ENCODE measurements at regions not wholly inside any gene's neighbourhood (a gene's known extent, or its start where the extent isn't known, plus 50 kb on each side); places are given as distances from the start of the nearest gene placed in this dataset.

DNA sequence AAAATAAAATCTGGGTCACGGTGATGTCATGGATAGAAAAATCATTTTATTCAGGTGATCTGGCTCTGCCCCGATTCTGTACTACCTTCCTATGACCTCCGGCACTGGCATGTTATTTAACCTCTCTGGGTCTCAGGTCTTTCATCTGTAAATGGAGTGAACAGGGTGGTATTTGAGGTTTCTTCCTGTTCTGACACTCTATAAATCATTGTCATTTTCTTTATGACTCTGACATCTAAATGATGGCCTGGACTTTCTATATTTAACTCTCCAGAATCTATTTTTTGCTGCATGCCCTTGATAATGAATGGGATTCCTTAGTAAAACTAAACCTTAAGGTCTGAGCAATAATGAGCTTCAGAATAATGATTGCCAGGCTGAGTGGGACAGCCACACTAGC lies 422.0 kb upstream of the CNKSR2 start:
- intact Hi-C loops (cut with micrococcal nuclease) = no loop called here
- ChIA-PET CTCF (ENCODE audit: low intra/inter-chr PET ratio) (no interaction called here), POLR2A (interaction anchor here (0.7 kb wide), 1 partner anchor 57 kb away, joined by 3 read pairs; no protein-coding TSS in a partner anchor)
- FAIRE-seq = no peak
- 6% methylated on average over 3 of the region's 3 CpGs for WGBS (ENCODE audit: insufficient coverage, low coverage, missing lambda C conversion rate)
- Histone ChIP-seq H3K36me3 (ENCODE audit: control insufficient read depth, insufficient read depth, low read length) (no peaks in the 10 kb centered on the region), H3K9me3 (replicated peaks; ENCODE audit: control insufficient read depth, insufficient read depth, low read depth, low read length) (no peaks in the 10 kb centered on the region), H3K4me1 (replicated peaks in 1 of 2; ENCODE audit: control insufficient read depth in 2 of 2, insufficient read depth in 2 of 2, low read length in 2 of 2) (no peaks in the 10 kb centered on the region), H3K4me2 (ENCODE audit: insufficient read depth, low read length) (no peak overlapping the region), H4K20me1 (replicated peaks; ENCODE audit: control insufficient read depth, insufficient read depth, low read length) (no peaks in the 10 kb centered on the region), H3K79me2 (ENCODE audit: control insufficient read depth, insufficient read depth, low read length) (no peaks in the 10 kb centered on the region), H3K9ac (ENCODE audit: insufficient read depth in 1 of 2, low read depth in 2 of 2, low read length in 2 of 2) (no peak overlapping the region), H3K9me1 (ENCODE audit: control insufficient read depth, insufficient read depth, low read length) (no peaks in the 10 kb centered on the region), H3K4me3 (no peak overlapping the region), H3K27me3 (ENCODE audit: control insufficient read depth in 2 of 2, insufficient read depth in 2 of 2, low read length in 2 of 2) (no peaks in the 10 kb centered on the region), H2AFZ (ENCODE audit: low read depth, low read length) (no peak overlapping the region), H3K27ac (ENCODE audit: extremely low read depth, low read depth, low read length) (no peak overlapping the region)
- no TSS peak for BruUV-seq (replicated peaks)
- in situ Hi-C loops (cut with MboI) = no loop called here
- ATAC-seq = no peak
- TF ChIP-seq SIRT6 (IDR thresholded peaks at IDR 0.05; ENCODE audit: low read depth, low read length) (no peak), RBM25 (IDR thresholded peaks at IDR 0.05; ENCODE audit: low read depth, low read length, severe bottlenecking) (no peak), TAF9B (IDR thresholded peaks at IDR 0.05; ENCODE audit: partially characterized antibody) (no peak), ZNF347 (CRISPR knock-in tag; IDR thresholded peaks at IDR 0.05; ENCODE audit: low read depth) (no peak), DDX20 (tag; IDR thresholded peaks at IDR 0.05; ENCODE audit: low read depth) (no peak), RAD21 (CRISPR knock-in tag; conservative IDR thresholded peaks at IDR 0.05 in 1 of 2, IDR thresholded peaks at IDR 0.05 in 1 of 2) (no peak), ETS2 (tag; IDR thresholded peaks at IDR 0.05; ENCODE audit: borderline replicate concordance, poor library complexity, severe bottlenecking) (no peak), BCLAF1 (IDR thresholded peaks at IDR 0.05; ENCODE audit: borderline replicate concordance in 1 of 2, control insufficient read depth in 1 of 2, low read depth in 2 of 2, low read length in 1 of 2) (no peak), NR2F6 (CRISPR knock-in tag; IDR thresholded peaks at IDR 0.05) (no peak), E2F1 (CRISPR knock-in tag; IDR thresholded peaks at IDR 0.05) (no peak), BRF1 (IDR thresholded peaks at IDR 0.05; ENCODE audit: borderline replicate concordance, extremely low read depth, insufficient read length) (no peak)
- DNase-seq (ENCODE audit: extremely low read depth in 1 of 4, low spot score in 3 of 4) = no peak

Measured in K562 (cell line).